Sigmoid colon (tissue), 4 donors: ENCODE measurements at regions not wholly inside any gene's neighbourhood (a gene's known extent, or its start where the extent isn't known, plus 50 kb on each side); places are given as distances from the start of the nearest gene placed in this dataset.

Experiments used
- POLR2AphosphoS5 ChIP-seq, 4 donors: sonication (generic); formaldehyde crosslinking; IDR thresholded peaks; one replicate each; pipeline ENCODE4 v1.6.1; 2017; ENCODE audit warnings: antibody characterized with exemption in 4 of 4
- TF ChIP-seq, protein P1 (sequence below), 4 experiments: fragments of 450-650 bp in 3 of 4; fragments of 200-600 bp in 1 of 4; IDR thresholded peaks; one replicate each; pipeline ENCODE4 v1.5.1; 2016 to 2019; ENCODE audit warnings: antibody characterized with exemption in 4 of 4, mild to moderate bottlenecking in 3 of 4, moderate library complexity in 2 of 4

DNA sequence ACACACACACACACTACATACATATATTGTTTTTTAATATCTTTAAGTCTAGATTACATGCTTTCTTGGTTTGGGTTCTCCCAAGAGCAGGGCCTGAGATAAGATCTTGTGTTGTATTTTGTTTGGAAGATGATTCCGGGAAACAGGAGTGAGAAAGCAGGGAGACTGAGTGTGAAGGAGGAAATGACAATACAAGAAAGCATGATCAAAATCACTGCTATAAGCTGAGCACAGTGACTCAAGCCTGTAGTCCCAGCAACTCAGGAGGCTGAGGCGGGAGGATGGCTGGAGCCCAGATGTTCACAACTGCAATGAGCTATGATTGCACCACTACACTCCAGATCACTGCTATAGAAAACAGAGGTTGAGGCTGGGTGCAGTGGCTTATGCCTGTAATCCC, 267.6 kb downstream of the SKIDA1 start:
- no peak for TF ChIP-seq POLR2AphosphoS5 (IDR thresholded peaks at IDR 0.05)
- TF ChIP-seq, protein P1, sequence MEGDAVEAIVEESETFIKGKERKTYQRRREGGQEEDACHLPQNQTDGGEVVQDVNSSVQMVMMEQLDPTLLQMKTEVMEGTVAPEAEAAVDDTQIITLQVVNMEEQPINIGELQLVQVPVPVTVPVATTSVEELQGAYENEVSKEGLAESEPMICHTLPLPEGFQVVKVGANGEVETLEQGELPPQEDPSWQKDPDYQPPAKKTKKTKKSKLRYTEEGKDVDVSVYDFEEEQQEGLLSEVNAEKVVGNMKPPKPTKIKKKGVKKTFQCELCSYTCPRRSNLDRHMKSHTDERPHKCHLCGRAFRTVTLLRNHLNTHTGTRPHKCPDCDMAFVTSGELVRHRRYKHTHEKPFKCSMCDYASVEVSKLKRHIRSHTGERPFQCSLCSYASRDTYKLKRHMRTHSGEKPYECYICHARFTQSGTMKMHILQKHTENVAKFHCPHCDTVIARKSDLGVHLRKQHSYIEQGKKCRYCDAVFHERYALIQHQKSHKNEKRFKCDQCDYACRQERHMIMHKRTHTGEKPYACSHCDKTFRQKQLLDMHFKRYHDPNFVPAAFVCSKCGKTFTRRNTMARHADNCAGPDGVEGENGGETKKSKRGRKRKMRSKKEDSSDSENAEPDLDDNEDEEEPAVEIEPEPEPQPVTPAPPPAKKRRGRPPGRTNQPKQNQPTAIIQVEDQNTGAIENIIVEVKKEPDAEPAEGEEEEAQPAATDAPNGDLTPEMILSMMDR (IDR thresholded peaks at IDR 0.05), result no peak
